NCI-H345 (cell line): ENCODE measurements at regions not wholly inside any gene's neighbourhood (a gene's known extent, or its start where the extent isn't known, plus 50 kb on each side); places are given as distances from the start of the nearest gene placed in this dataset.
"Not testable (repeated sequence)": the region's sequence is repeated elsewhere in the genome, so short reads cannot be mapped to it uniquely, and the experiment has no call there.

ENCODE experiments used
- DNase-seq: peaks from one replicate; lab custom pipeline; 2025; lab: John Stamatoyannopoulos, UW

- DNase-seq, result no peak
Observed at GRCh38 chrX:45811326-45811725, 610.6 kb upstream of the DIPK2B start.

GRCh38 chrX:45807572-45808425, 607.1 kb upstream of the DIPK2B start:
- DNase-seq, result no peak

- DNase-seq, result no peak
Observed at GRCh38 chrX:45806410-45807121, 605.9 kb upstream of the DIPK2B start.

GRCh38 chrX:45804276-45804675, 603.6 kb upstream of the DIPK2B start:
- no peak for DNase-seq

- DNase-seq, result no peak
Observed at GRCh38 chrX:45803383-45803921, 602.8 kb upstream of the DIPK2B start.

GRCh38 chrX:45801554-45801953, 600.9 kb upstream of the DIPK2B start:
- DNase-seq, result no peak

GRCh38 chrX:45800746-45801453, 600.2 kb upstream of the DIPK2B start:
- DNase-seq, result not testable (repeated sequence)

- DNase-seq, result no peak
Observed at GRCh38 chrX:45799576-45799975, 598.9 kb upstream of the DIPK2B start.

- DNase-seq, result no peak
Observed at GRCh38 chrX:45795546-45795945, 594.9 kb upstream of the DIPK2B start.

GRCh38 chrX:45794995-45795337, 594.3 kb upstream of the DIPK2B start:
- DNase-seq, result no peak

- no peak for DNase-seq
Observed at GRCh38 chrX:45794323-45794994, 593.8 kb upstream of the DIPK2B start.

GRCh38 chrX:45788941-45789348, 588.3 kb upstream of the DIPK2B start:
- no peak for DNase-seq

GRCh38 chrX:45788315-45788714, 587.6 kb upstream of the DIPK2B start:
- DNase-seq, result no peak

- DNase-seq, result no peak
Observed at GRCh38 chrX:45784590-45784989, 583.9 kb upstream of the DIPK2B start.

GRCh38 chrX:45783002-45783401, 582.3 kb upstream of the DIPK2B start:
- no peak for DNase-seq

- no peak for DNase-seq
Observed at GRCh38 chrX:45781901-45782553, 581.4 kb upstream of the DIPK2B start.

- DNase-seq, result no peak
Observed at GRCh38 chrX:45778616-45779015, 577.9 kb upstream of the DIPK2B start.

- DNase-seq, result no peak
Observed at GRCh38 chrX:45777366-45777765, 576.7 kb upstream of the DIPK2B start.

GRCh38 chrX:45775468-45775867, 574.8 kb upstream of the DIPK2B start:
- no peak for DNase-seq

GRCh38 chrX:45774961-45775360, 574.3 kb upstream of the DIPK2B start:
- no peak for DNase-seq

GRCh38 chrX:45773572-45773971, 572.9 kb upstream of the DIPK2B start:
- no peak for DNase-seq
